MM.1S (cell line): ENCODE measurements at regions not wholly inside any gene's neighbourhood (a gene's known extent, or its start where the extent isn't known, plus 50 kb on each side); places are given as distances from the start of the nearest gene placed in this dataset.

ENCODE experiments used
- DNase-seq: peaks from one replicate; pipeline ENCODE4 v3.0.0-alpha.2; 2015
- H2AFZ ChIP-seq: fragments of 300-600 bp; sonication (generic); 2 replicates; pipeline ENCODE4 v1.6.0; 2016; ENCODE audit warnings: antibody characterized with exemption, low read length
- H3F3A ChIP-seq: fragments of 300-600 bp; sonication (generic); 2 replicates; pipeline ENCODE4 v1.6.1; 2016; ENCODE audit warnings: mild to moderate bottlenecking, antibody characterized with exemption, low read length, moderate library complexity, mixed read lengths; ENCODE audit not compliant: insufficient read depth
- H3K27ac ChIP-seq: fragments of 300-600 bp; sonication (generic); 2 replicates; pipeline ENCODE4 v1.5.1; 2016; ENCODE audit warnings: mild to moderate bottlenecking, low read length
- H3K27me3 ChIP-seq: fragments of 300-600 bp; sonication (generic); replicated peaks from 2 replicates; pipeline ENCODE4 v1.6.0; 2016; ENCODE audit warnings: low read length; ENCODE audit not compliant: insufficient read depth
- H3K36me3 ChIP-seq: fragments of 300-600 bp; sonication (generic); replicated peaks from 2 replicates; pipeline ENCODE4 v1.6.1; 2016; ENCODE audit warnings: mild to moderate bottlenecking, low read length, mixed read lengths; ENCODE audit not compliant: insufficient read depth
- H3K4me1 ChIP-seq: fragments of 300-600 bp; sonication (generic); 2 replicates; pipeline ENCODE4 v1.6.1; 2016; ENCODE audit warnings: low read length, mixed read lengths
- H3K4me2 ChIP-seq: fragments of 300-600 bp; sonication (generic); 2 replicates; pipeline ENCODE4 v1.6.0; 2016; ENCODE audit warnings: low read depth, low read length
- H3K4me3 ChIP-seq: fragments of 300-600 bp; sonication (generic); 2 replicates; pipeline ENCODE4 v1.5.1; 2016; ENCODE audit warnings: low read length, mixed read lengths
- H3K79me2 ChIP-seq: fragments of 300-600 bp; sonication (generic); 2 replicates; pipeline ENCODE4 v1.6.1; 2016; ENCODE audit warnings: mixed run types, low read length, mixed read lengths
- H3K9ac ChIP-seq: fragments of 300-600 bp; sonication (generic); 2 replicates; pipeline ENCODE4 v1.6.1; 2016; ENCODE audit warnings: low read length, mixed read lengths
- H3K9me2 ChIP-seq: fragments of 300-600 bp; sonication (generic); replicated peaks from 2 replicates; pipeline ENCODE4 v1.6.1; 2016; ENCODE audit warnings: mild to moderate bottlenecking, low read length, mixed read lengths; ENCODE audit not compliant: insufficient read depth
- H3K9me3 ChIP-seq: fragments of 300-600 bp; sonication (generic); replicated peaks from 2 replicates; pipeline ENCODE4 v1.6.1; 2016; ENCODE audit warnings: mild to moderate bottlenecking, low read length, mixed read lengths; ENCODE audit not compliant: insufficient read depth
- H4K20me1 ChIP-seq: fragments of 300-600 bp; sonication (generic); 2 replicates; pipeline ENCODE4 v1.6.1; 2016; ENCODE audit warnings: mild to moderate bottlenecking, low read length, moderate library complexity, mixed read lengths; ENCODE audit not compliant: insufficient read depth
- EZH2 ChIP-seq: fragments of 300-600 bp; sonication (generic); optimal IDR thresholded peaks from 2 replicates; pipeline ENCODE3; 2017; ENCODE audit warnings: low read depth, mild to moderate bottlenecking, antibody characterized with exemption, low read length, mixed read lengths
- EZH2phosphoT487 ChIP-seq: fragments of 300-600 bp; sonication (generic); IDR thresholded peaks from 2 replicates; pipeline ENCODE4 v1.6.1; 2018; ENCODE audit warnings: antibody characterized with exemption, low read length
- TF ChIP-seq, protein P1 (sequence below): fragments of 300-600 bp; sonication (generic); IDR thresholded peaks from 2 replicates; pipeline ENCODE4 v1.5.1; 2016; ENCODE audit warnings: antibody characterized with exemption, low read length, mixed read lengths

GRCh38 chr6:10215326-10216110, 199.4 kb downstream of the TFAP2A start:
- Histone ChIP-seq H3K9me3 (no peaks in the 10 kb centered on the region), H3K27me3 (no peaks in the 10 kb centered on the region), H3K79me2 (no peaks in the 10 kb centered on the region), H3F3A (no peaks in the 10 kb centered on the region), H3K4me1 (no peaks in the 10 kb centered on the region), H3K27ac (no peak overlapping the region), H3K9me2 (no peaks in the 10 kb centered on the region), H2AFZ (no peak overlapping the region), H3K36me3 (no peaks in the 10 kb centered on the region), H3K4me3 (no peak overlapping the region), H3K4me2 (no peak overlapping the region), H3K9ac (no peak overlapping the region), H4K20me1 (no peaks in the 10 kb centered on the region)
- TF ChIP-seq EZH2 (no peak), EZH2phosphoT487 (no peak)
- TF ChIP-seq, protein P1, sequence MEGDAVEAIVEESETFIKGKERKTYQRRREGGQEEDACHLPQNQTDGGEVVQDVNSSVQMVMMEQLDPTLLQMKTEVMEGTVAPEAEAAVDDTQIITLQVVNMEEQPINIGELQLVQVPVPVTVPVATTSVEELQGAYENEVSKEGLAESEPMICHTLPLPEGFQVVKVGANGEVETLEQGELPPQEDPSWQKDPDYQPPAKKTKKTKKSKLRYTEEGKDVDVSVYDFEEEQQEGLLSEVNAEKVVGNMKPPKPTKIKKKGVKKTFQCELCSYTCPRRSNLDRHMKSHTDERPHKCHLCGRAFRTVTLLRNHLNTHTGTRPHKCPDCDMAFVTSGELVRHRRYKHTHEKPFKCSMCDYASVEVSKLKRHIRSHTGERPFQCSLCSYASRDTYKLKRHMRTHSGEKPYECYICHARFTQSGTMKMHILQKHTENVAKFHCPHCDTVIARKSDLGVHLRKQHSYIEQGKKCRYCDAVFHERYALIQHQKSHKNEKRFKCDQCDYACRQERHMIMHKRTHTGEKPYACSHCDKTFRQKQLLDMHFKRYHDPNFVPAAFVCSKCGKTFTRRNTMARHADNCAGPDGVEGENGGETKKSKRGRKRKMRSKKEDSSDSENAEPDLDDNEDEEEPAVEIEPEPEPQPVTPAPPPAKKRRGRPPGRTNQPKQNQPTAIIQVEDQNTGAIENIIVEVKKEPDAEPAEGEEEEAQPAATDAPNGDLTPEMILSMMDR = no peak
- no peak for DNase-seq

- H3K4me2 ChIP-seq = no peak overlapping the region
- H3K36me3 ChIP-seq = no peaks in the 10 kb centered on the region
- no peak overlapping the region for H3K27ac ChIP-seq
Observed at GRCh38 chr6:10210052-10210451, 204.8 kb downstream of the TFAP2A start.

GRCh38 chr6:10205892-10206291, 209.0 kb downstream of the TFAP2A start:
- no peaks in the 10 kb centered on the region for H3F3A ChIP-seq
- no peaks in the 10 kb centered on the region for H3K9me2 ChIP-seq
- H3K9me3 ChIP-seq = no peaks in the 10 kb centered on the region
- TF ChIP-seq EZH2phosphoT487 (no peak), EZH2 (no peak)
- TF ChIP-seq, protein P1 = no peak
- no peaks in the 10 kb centered on the region for H3K4me1 ChIP-seq
- H4K20me1 ChIP-seq = no peaks in the 10 kb centered on the region
- H3K4me3 ChIP-seq = no peak overlapping the region
- no peaks in the 10 kb centered on the region for H3K27me3 ChIP-seq
- H3K4me2 ChIP-seq = no peak overlapping the region
- DNase-seq = no peak
- no peak overlapping the region for H3K27ac ChIP-seq
- H3K36me3 ChIP-seq = no peaks in the 10 kb centered on the region
- H3K79me2 ChIP-seq = no peaks in the 10 kb centered on the region
- no peak overlapping the region for H2AFZ ChIP-seq
- no peak overlapping the region for H3K9ac ChIP-seq

More at GRCh38 chr6:10210052-10210451, 204.8 kb downstream of the TFAP2A start:
- DNase-seq = no peak
- Histone ChIP-seq H2AFZ (no peak overlapping the region), H3K9me2 (no peaks in the 10 kb centered on the region), H3K4me1 (no peaks in the 10 kb centered on the region), H3F3A (no peaks in the 10 kb centered on the region), H3K79me2 (no peaks in the 10 kb centered on the region), H3K27me3 (no peaks in the 10 kb centered on the region), H3K4me3 (no peak overlapping the region), H3K9ac (no peak overlapping the region), H3K9me3 (no peaks in the 10 kb centered on the region), H4K20me1 (no peaks in the 10 kb centered on the region)
- TF ChIP-seq, protein P1 = no peak
- TF ChIP-seq EZH2phosphoT487 (no peak), EZH2 (no peak)
